ENCODE measurements at regions not wholly inside any gene's neighbourhood (a gene's known extent, or its start where the extent isn't known, plus 50 kb on each side); places are given as distances from the start of the nearest gene placed in this dataset.

- TF ChIP-seq ZNF26 (tag by site-specific recombination; IDR thresholded peaks at IDR 0.05): no peak
- TF ChIP-seq ZNF645 (tag by site-specific recombination; IDR thresholded peaks at IDR 0.05): no peak
- no peak for TF ChIP-seq ZNF548 (tag by site-specific recombination; IDR thresholded peaks at IDR 0.05)
- no peak for TF ChIP-seq ZNF350 (tag by site-specific recombination; IDR thresholded peaks at IDR 0.05)
- no peak for TF ChIP-seq SP3 (tag by site-specific recombination; IDR thresholded peaks at IDR 0.05)
Measured at GRCh38 chr12:38515912-38516311, 199.3 kb downstream of the ALG10B start (continued).

- POLR2A ChIA-PET: no interaction called here
Measured at GRCh38 chr12:38516418-38516817, 199.8 kb downstream of the ALG10B start.

More at GRCh38 chr12:38516418-38516817, 199.8 kb downstream of the ALG10B start:
- no peaks in the 10 kb centered on the region for H3K36me3 ChIP-seq (ENCODE audit: control insufficient read depth in 2 of 2, insufficient read depth in 1 of 2, low read length in 2 of 2)
- H3K9me3 ChIP-seq (ENCODE audit: control insufficient read depth, insufficient read depth, low read depth, low read length): no peaks in the 10 kb centered on the region
- H3K27ac ChIP-seq (ENCODE audit: extremely low read depth, low read depth, low read length): no peak overlapping the region
- no peak overlapping the region for H3K4me3 ChIP-seq (ENCODE audit: low read depth, low read length)
- TF ChIP-seq MYNN (tag by site-specific recombination; IDR thresholded peaks at IDR 0.05; ENCODE audit: borderline replicate concordance): no peak
- TF ChIP-seq ZNF701 (tag by site-specific recombination; IDR thresholded peaks at IDR 0.05): no peak
- no peak for TF ChIP-seq ZNF239 (tag by site-specific recombination; IDR thresholded peaks at IDR 0.05)
- TF ChIP-seq ZNF645 (tag by site-specific recombination; IDR thresholded peaks at IDR 0.05): no peak
- no peak for TF ChIP-seq ZNF555 (tag by site-specific recombination; conservative IDR thresholded peaks at IDR 0.05)
- TF ChIP-seq KLF10 (tag by site-specific recombination; IDR thresholded peaks at IDR 0.05): no peak
- no peak for TF ChIP-seq ZBTB7A (tag by site-specific recombination; IDR thresholded peaks at IDR 0.05; ENCODE audit: low read depth)
- TF ChIP-seq ZNF654 (tag by site-specific recombination; IDR thresholded peaks at IDR 0.05; ENCODE audit: low read depth): no peak
- no peak for TF ChIP-seq ZNF148 (tag by site-specific recombination; IDR thresholded peaks at IDR 0.05; ENCODE audit: borderline replicate concordance)
- TF ChIP-seq ZNF280D (tag by site-specific recombination; IDR thresholded peaks at IDR 0.05): no peak
- TF ChIP-seq ZBTB1 (tag by site-specific recombination; IDR thresholded peaks at IDR 0.05): no peak
- TF ChIP-seq WT1 (tag by site-specific recombination; IDR thresholded peaks at IDR 0.05): no peak
- TF ChIP-seq ZNF26 (tag by site-specific recombination; IDR thresholded peaks at IDR 0.05): no peak
- no peak for TF ChIP-seq ZNF155 (tag by site-specific recombination; IDR thresholded peaks at IDR 0.05)
- no peak for TF ChIP-seq ZNF350 (tag by site-specific recombination; IDR thresholded peaks at IDR 0.05)
- TF ChIP-seq HIC1 (tag by site-specific recombination; IDR thresholded peaks at IDR 0.05): no peak
- H3K4me1 ChIP-seq (ENCODE audit: control insufficient read depth, insufficient read depth, low read length): no peaks in the 10 kb centered on the region
- CTCF ChIA-PET: no interaction called here
